Effector CD4-positive, alpha-beta T cell (primary cell): ENCODE measurements at regions not wholly inside any gene's neighbourhood (a gene's known extent, or its start where the extent isn't known, plus 50 kb on each side); places are given as distances from the start of the nearest gene placed in this dataset.

Source experiments
- DNase-seq: peaks from one replicate; pipeline ENCODE4 v3.0.0-alpha.2; 2020

DNA sequence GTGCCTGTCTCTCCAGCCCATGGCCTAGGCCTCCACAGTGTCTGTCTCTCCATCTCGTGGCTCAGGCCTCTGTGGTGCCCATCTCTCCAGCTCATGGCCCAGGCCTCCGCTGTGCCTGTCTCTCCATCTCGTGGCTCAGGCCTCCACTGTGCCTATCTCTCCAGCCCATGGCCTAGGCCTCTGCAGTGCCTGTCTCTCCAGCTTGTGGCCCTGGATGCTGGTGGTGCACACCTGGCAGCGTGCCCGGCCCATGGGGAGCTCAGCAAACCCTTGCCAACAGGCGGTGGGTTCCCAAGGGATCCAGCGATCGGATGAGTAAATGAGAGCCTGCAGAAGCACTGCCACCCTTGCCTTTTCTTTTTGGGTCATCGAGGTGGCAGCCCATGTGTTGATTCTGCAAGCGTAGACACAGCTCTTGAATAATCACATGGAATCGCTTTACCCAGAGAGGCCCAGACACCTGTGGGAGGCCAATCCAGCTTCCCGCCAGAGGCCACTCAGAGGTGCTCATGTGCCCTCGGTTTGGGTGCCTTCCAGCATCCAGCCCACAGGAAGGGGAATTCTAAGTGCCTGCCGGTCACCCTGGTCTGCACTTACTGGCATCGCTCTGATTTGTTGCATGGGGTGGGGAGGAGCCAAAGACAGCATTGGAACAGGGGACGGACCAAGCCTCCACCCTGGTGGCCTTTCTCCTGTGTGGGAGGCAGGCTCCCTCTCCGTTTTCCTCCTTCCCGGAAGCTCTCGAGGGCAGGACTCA lies 101.8 kb upstream of the HDAC4 start:
- DNase-seq: no peak

- DNase-seq: no peak
Observed at GRCh38 chr2:239500574-239501550, 100.0 kb upstream of the HDAC4 start.

DNA sequence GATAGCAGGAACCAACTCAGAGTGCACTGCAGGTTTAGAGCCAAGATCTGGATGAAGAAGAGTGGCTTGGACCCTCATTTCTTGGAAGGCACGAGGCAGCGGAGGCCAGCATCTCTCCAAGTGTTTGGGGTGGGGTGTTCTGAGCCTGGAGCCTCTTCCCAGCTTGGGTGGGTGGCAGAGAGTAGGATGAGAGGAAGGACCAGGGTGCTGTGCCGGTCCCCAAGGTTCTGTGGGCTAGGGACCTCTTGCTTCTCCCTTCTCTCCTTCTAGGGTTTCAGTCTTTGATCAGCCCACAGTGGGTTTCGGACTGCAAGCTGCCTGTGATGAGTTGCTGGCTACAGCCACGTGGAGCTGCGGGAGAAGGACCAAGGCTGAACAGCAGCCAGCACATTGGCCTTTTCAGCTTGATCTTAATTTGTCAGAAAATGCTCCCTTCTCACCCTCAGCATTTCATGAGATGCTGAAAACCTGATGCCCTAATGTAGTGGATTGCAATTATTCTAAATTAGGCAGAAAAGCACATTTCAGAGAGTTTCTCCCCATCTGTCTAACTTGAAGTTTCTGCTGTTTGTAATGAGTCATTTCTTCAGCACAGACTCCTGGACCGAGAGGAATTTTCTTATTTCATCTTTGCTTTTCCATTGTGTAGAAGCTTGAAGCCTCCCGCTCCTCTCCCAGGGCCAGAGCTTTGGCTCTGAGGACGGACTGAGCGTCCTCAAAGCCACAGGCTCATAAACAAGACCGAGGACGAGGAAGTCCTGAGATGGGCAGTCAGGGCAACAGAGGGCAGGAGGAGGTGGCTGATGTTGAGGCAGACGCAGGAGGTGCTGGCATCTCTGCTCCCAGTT lies 99.1 kb upstream of the HDAC4 start:
- DNase-seq: no peak

GRCh38 chr2:239498981-239499634 lies 98.3 kb upstream of the HDAC4 start:
- no peak for DNase-seq

DNA sequence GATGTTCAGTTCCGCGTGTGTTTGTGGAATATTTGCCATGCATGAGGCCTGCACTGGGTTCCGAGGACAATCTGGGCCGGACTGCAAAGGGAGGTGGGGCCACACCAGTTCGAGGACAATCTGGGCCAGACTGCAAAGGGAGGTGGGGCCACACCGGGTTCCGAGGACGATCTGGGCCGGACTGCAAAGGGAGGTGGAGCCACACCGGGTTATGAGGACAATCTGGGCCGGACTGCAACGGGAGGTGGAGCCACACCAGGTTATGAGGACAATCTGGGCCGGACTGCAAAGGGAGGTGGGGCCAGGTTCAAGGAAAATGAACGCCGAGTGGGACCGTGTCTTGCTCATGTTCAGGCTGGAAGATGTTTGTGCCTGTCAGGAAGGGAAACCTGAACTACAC lies 97.8 kb upstream of the HDAC4 start:
- DNase-seq: no peak

DNA sequence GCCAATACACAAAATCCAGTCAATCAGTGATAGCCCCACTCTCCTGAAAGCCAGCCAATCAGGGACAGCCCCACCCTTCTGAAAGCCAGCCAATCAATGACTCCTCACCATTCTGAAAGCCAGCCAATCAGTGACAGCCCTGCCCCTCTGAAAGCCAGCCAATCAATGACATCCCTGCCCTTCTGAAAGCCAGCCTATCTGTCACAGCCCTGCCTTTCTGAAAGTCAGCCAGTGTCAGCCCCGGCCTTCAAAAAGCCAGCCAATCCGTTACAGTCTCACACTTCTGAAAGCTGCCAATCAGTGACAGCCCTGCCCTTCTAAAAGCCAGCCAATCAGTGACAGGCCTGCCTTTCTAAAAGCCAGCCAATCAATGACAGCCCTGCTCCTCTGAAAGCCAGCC lies 95.9 kb upstream of the HDAC4 start:
- no peak for DNase-seq

DNA sequence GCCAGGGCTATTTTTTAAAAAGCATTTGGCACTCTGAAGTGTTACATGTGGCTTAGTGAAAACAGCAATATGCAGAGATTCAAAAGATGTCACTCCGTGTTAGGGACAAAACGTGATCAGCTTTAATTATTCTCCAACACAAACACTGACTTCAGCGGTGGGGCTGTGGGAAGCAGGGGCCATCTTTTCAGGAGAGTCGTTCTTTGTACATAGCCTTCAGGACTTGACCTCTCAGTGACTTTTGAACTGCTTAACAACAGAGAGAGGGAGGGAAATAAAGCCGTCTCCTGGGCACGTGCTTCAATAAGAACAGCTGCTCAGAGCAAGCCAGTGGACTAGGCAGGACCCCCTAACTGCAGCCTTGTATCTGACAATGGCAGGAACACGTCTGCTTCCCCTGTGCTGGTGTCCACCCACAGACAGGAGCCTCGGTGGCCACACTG lies 95.0 kb upstream of the HDAC4 start:
- no peak for DNase-seq

DNA sequence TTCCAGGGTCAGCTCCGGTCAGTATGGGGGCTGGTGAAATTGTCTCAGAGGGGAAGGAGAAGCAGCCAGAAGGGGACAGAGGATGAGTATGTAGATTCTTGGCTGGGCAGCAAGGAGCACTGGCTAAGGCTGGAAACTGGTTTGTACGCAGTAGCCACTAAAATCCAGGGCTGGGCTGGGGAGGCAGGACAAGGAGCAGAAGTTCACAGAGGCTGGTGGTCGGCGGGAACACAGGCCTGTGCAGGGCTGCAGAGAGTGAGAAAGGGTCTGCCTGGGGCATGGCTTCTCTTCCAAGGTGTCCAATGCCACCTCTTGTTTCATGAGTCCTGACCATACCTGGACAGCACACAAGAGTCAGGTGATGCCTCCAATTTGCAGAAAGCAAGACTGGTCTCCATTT lies 94.4 kb upstream of the HDAC4 start:
- DNase-seq: no peak

DNA sequence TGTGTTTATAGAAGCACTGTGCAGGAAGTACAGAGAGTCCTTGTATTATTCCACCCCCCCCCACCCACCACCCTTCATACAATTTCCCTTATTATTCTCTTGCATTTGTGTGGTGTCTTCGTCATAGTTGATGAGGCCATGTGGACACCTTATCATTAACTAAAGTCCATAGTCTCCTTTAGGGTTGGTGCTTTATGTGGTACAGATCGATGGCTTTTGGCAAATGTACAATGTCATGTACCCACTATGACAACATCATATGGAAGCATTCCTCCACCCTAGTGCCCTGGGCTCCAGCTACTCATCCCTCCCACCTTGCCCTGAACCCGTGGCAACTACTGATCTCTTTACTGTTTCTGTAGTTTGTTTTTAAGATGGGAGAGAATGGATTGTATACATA lies 93.8 kb upstream of the HDAC4 start:
- no peak for DNase-seq

- no peak for DNase-seq
Observed at GRCh38 chr2:239489481-239489880, 88.7 kb upstream of the HDAC4 start.

GRCh38 chr2:239488125-239488524 lies 87.3 kb upstream of the HDAC4 start:
- DNase-seq: no peak

GRCh38 chr2:239487272-239487671 lies 86.5 kb upstream of the HDAC4 start:
- DNase-seq: no peak

DNA sequence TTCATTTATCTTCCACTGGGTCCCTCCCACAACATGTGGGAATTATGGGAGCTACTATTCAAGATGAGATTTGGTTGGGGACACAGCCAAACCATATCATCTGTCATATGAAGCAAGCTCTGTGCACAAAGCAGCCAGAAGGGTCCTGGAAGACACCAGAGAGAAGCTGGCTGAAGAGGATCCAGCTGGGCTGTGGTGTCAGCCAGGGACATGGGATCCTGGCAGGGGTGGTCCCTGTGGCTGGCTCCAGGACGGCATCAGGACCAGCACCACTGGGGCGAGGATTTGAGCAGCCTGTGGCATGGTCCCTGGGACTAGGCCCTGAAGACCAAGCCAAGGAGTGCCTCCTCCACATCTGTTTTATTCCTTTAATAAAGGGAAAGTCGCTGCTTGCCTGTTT lies 84.8 kb upstream of the HDAC4 start:
- no peak for DNase-seq

DNA sequence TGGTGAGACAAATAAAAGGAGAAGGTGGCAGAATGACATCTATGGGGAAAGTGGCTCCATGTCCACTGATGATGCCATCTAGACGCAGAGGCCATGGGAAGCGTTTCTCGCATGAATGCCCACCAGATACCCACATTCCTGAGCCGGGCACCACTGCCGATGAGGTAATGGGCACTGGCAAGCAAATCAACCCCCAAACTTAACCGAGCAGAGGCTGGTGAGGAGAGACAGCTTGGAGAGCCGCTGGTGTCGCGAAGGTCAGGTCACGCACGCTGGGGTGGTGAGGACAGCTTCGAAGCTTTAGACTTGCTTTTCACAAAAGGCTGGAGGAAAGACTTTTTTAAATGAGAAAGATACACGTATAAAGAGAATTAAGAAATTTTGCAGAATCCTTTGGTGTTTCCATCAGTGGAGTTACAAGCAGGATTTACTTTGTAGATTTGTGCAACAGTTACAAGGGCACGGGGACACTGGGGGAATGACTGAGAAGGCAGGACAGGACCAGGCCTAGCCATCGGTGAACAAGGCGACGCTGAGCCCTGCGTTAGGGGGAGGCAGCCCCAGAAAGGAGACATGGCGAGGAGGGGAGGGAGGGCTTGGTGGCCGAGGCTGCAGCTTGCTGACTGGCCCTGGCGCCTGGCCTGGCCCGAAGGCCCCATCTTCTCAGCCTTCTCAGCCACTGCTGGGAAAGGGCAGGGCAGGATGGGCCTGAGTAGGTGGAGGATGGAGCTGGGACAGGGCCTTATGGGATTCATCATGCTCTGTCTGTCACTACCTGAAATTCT lies 83.9 kb upstream of the HDAC4 start:
- no peak for DNase-seq

DNA sequence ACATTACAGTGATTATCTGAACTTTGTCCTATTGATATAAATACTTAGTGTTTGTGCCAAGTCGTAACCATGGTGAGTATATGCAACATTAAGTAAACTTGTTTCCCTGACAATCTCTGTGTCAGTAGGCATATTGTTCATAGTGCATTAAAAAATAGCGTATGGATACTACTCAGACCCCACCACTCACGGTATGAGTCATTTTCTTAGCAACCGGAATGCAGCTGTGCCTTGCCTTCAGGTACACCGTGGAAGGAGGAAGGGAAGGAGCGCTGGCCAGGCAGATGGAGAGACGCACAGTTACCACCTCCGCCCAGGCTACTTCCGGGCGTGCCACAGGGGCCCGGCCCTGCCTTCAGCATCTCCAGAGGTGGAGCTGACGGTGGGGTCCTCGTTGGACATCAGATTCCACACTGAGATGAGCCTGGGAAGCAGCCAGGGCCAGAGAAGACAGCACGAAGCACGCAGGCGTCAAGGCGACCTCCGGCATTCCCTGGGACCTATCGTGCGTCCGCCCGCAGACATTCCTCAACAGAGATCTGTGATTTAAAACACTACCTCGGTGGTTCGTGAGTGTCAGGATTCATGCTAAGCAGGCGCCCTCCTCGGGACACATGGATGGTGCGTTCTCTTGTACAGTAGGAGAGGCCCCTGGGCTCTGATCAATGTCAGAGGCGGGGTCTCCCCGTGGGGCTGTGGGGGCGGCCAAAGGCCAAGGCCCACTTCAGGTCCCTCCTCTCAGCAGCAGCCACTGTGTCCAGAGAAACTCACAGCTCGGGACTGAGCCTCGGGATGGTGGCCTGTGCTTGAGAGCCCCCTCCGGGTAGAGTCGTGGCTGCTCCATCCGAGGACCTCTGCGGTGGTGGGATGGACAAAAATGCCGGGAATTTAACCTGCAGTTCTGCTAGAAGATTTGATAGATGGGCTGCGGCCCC lies 82.2 kb upstream of the HDAC4 start:
- DNase-seq: no peak

DNA sequence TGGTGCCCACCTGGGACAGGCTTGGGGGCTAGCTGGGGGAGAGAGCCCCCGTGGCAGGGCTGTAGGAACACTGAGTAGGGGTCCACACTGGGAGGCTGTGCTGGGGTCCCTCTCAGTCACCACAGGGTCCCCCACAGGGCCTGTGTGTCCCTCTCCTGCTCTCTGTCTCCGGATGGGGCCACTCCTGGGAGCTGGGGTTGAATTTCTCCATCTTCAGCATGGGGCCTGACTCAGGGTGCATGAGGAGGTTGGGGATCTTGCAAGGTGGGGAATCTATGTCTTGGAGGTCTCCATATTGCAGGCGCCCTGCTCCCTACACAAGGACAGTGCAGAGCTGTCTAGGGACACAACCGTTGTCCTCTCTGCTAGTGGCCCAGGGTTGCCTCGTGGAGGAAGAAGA lies 78.7 kb upstream of the HDAC4 start:
- DNase-seq: no peak

- DNase-seq: no peak
Observed at GRCh38 chr2:239477591-239477990, 76.8 kb upstream of the HDAC4 start.

DNA sequence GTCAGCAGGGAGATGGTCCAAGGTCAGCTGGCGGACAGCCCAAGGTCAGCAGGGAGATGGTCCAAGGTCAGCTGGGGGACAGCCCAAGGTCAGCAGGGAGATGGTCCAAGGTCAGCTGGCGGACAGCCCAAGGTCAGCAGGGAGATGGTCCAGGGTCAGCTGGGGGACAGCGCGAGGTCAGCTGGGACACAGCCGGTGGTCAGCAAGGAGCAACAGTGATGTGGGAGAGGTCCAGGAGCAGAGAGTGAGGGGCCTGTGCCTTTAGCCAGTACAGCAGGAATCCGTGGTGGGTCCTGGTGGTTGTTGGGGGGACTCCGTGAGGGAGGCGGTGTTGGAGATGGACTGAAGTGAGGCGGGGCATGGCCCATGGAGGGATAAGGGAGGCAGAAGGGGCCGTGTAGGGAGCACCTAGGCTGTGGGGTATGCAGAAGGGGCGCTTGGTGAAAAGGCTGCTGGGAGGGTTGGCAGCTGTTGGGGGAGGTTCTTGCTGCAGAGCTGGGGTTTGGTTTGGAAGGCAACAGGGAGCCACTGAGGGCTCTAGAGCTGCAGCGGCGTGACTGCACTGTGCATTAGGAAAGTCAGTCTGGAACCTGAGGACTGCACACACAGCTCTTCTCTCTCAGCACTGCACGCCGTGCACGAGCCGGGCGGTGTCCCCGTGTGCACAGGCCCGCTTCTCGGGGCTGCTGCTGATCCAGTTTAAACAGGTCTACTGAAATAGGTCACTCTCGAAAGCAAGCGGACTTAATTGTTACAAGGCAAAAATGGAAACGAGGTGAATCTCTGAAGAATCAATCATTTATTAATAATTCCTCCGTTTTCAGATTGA lies 76.2 kb upstream of the HDAC4 start:
- no peak for DNase-seq

GRCh38 chr2:239476029-239476756 lies 75.4 kb upstream of the HDAC4 start:
- no peak for DNase-seq
